GM23338 (cell line): ENCODE measurements at regions not wholly inside any gene's neighbourhood (a gene's known extent, or its start where the extent isn't known, plus 50 kb on each side); places are given as distances from the start of the nearest gene placed in this dataset.

ENCODE experiments used
- ATAC-seq: fragments of 200-7000 bp; cut with Tn5 transposase; 3 replicates; pipeline ENCODE4 v1.9.1; 2020
- DNase-seq: peaks from one replicate; pipeline ENCODE4 v3.0.0-alpha.2; 2015; ENCODE audit warnings: low spot score
- H2AFZ ChIP-seq: fragments of 200-600 bp; sonication (generic); 2 replicates; pipeline ENCODE4 v1.8.0; 2016; ENCODE audit warnings: antibody characterized with exemption, mild to moderate bottlenecking, moderate library complexity
- H3F3A ChIP-seq: fragments of 200-600 bp; sonication (generic); replicated peaks from 2 replicates; pipeline ENCODE4 v1.8.0; 2017; ENCODE audit warnings: antibody characterized with exemption, mixed run types, low read depth
- H3K27ac ChIP-seq: fragments of 200-600 bp; sonication (generic); 2 replicates; pipeline ENCODE4 v1.6.1; 2016; ENCODE audit warnings: low read depth
- H3K27me3 ChIP-seq: fragments of 200-600 bp; sonication (generic); 2 replicates; pipeline ENCODE4 v1.8.0; 2016; ENCODE audit warnings: mild to moderate bottlenecking, mixed run types, moderate library complexity; ENCODE audit not compliant: insufficient read depth
- H3K36me3 ChIP-seq: fragments of 200-600 bp; sonication (generic); 2 replicates; pipeline ENCODE4 v1.8.0; 2016; ENCODE audit warnings: mild to moderate bottlenecking; ENCODE audit not compliant: insufficient read depth
- H3K4me1 ChIP-seq: fragments of 200-600 bp; sonication (generic); 2 replicates; pipeline ENCODE4 v1.8.0; 2016; ENCODE audit warnings: mild to moderate bottlenecking, moderate library complexity; ENCODE audit not compliant: insufficient read depth
- H3K4me2 ChIP-seq: fragments of 200-600 bp; sonication (generic); 2 replicates; pipeline ENCODE4 v1.7.1; 2017; ENCODE audit warnings: mixed run types
- H3K4me3 ChIP-seq: fragments of 200-600 bp; sonication (generic); 2 replicates; pipeline ENCODE4 v1.6.1; 2016; ENCODE audit warnings: mixed run types
- H3K79me2 ChIP-seq: fragments of 200-600 bp; sonication (generic); replicated peaks from 2 replicates; pipeline ENCODE4 v1.8.0; 2017; ENCODE audit warnings: mild to moderate bottlenecking; ENCODE audit not compliant: insufficient read depth
- H3K9me2 ChIP-seq: fragments of 200-600 bp; sonication (generic); 2 replicates; pipeline ENCODE4 v1.8.0; 2017; ENCODE audit not compliant: insufficient read depth
- H4K20me1 ChIP-seq: fragments of 200-600 bp; sonication (generic); replicated peaks from 2 replicates; pipeline ENCODE4 v1.8.0; 2017; ENCODE audit warnings: mild to moderate bottlenecking; ENCODE audit not compliant: insufficient read depth
- H3K27ac Mint-ChIP-seq: 2 replicates; pipeline ENCODE4 v1.8.0; 2020; ENCODE audit warnings: inconsistent platforms, mild to moderate bottlenecking, moderate library complexity, mixed read lengths
- H3K27me3 Mint-ChIP-seq: 3 replicates; pipeline ENCODE4 v1.8.0; 2022; ENCODE audit warnings: low read depth, mild to moderate bottlenecking, moderate library complexity, mixed read lengths, inconsistent platforms; ENCODE audit not compliant: insufficient read depth, poor library complexity
- H3K36me3 Mint-ChIP-seq: 3 replicates; pipeline ENCODE4 v1.8.0; 2021; ENCODE audit warnings: low read depth, mild to moderate bottlenecking, inconsistent platforms, moderate library complexity, mixed read lengths
- H3K4me1 Mint-ChIP-seq: 3 replicates; pipeline ENCODE4 v1.8.0; 2020; ENCODE audit warnings: mild to moderate bottlenecking, inconsistent platforms, mixed read lengths
- H3K4me3 Mint-ChIP-seq: 3 replicates; pipeline ENCODE4 v1.8.0; 2021; ENCODE audit warnings: moderate library complexity, mild to moderate bottlenecking, inconsistent platforms, mixed read lengths
- H3K9me3 Mint-ChIP-seq: 3 replicates; pipeline ENCODE4 v1.8.0; 2020; ENCODE audit warnings: moderate library complexity, mild to moderate bottlenecking, inconsistent platforms, mixed read lengths
- CREB1 ChIP-seq: fragments of 250-450 bp; sonication (Bioruptor Pico); IDR thresholded peaks from 2 replicates; pipeline ENCODE4 v1.5.0; 2020; ENCODE audit warnings: low read depth, mild to moderate bottlenecking, moderate library complexity
- CTCF ChIP-seq, 2 experiments: fragments of 200-600 bp in 1 of 2; sonication (generic) in 1 of 2; conservative IDR thresholded peaks; 2 replicates each; pipeline versions ENCODE4 v1.5.1 to v1.6.1; 2016 to 2017; ENCODE audit warnings: antibody characterized with exemption in 2 of 2, low read depth in 2 of 2, mild to moderate bottlenecking in 2 of 2, moderate library complexity in 1 of 2
- ETS1 ChIP-seq: IDR thresholded peaks from 2 replicates; pipeline ENCODE4 v1.6.1; 2016; ENCODE audit warnings: antibody characterized with exemption
- EZH2 ChIP-seq: fragments of 200-600 bp; sonication (generic); IDR thresholded peaks from one replicate; pipeline ENCODE4 v1.8.0; 2017; ENCODE audit warnings: antibody characterized with exemption, mild to moderate bottlenecking, low read depth; ENCODE audit not compliant: unreplicated experiment
- EZH2phosphoT487 ChIP-seq: fragments of 200-600 bp; sonication (generic); IDR thresholded peaks from one replicate; pipeline ENCODE4 v1.8.1; 2018; ENCODE audit warnings: antibody characterized with exemption; ENCODE audit not compliant: unreplicated experiment
- JUNB ChIP-seq: IDR thresholded peaks from one replicate; pipeline ENCODE4 v1.6.1; 2016; ENCODE audit warnings: antibody characterized with exemption; ENCODE audit not compliant: unreplicated experiment
- NANOG ChIP-seq: IDR thresholded peaks from 2 replicates; pipeline ENCODE4 v1.6.1; 2016; ENCODE audit warnings: antibody characterized with exemption, borderline replicate concordance
- POLR2AphosphoS5 ChIP-seq: IDR thresholded peaks from 2 replicates; pipeline ENCODE4 v1.6.1; 2016; ENCODE audit warnings: antibody characterized with exemption, low read depth
- STAT1 ChIP-seq: IDR thresholded peaks from one replicate; pipeline ENCODE4 v1.6.1; 2016; ENCODE audit warnings: antibody characterized with exemption; ENCODE audit not compliant: unreplicated experiment
- ZNF114 ChIP-seq: fragments of 250-450 bp; sonication (Bioruptor Pico); IDR thresholded peaks from 2 replicates; pipeline ENCODE4 v1.5.0; 2020; ENCODE audit warnings: mild to moderate bottlenecking, moderate library complexity
- ZNF331 ChIP-seq: fragments of 250-450 bp; sonication (Bioruptor Pico); IDR thresholded peaks from 2 replicates; pipeline ENCODE4 v1.5.0; 2020; ENCODE audit warnings: low read depth, mild to moderate bottlenecking, moderate library complexity
- TF ChIP-seq, protein P1 (sequence below): fragments of 250-450 bp; sonication (Bioruptor Pico); IDR thresholded peaks from 2 replicates; pipeline ENCODE4 v1.5.0; 2020; ENCODE audit warnings: mild to moderate bottlenecking, moderate library complexity
- TF ChIP-seq, protein P2 (sequence below): IDR thresholded peaks from one replicate; pipeline ENCODE4 v1.6.1; 2018; ENCODE audit warnings: antibody characterized with exemption; ENCODE audit not compliant: unreplicated experiment

DNA sequence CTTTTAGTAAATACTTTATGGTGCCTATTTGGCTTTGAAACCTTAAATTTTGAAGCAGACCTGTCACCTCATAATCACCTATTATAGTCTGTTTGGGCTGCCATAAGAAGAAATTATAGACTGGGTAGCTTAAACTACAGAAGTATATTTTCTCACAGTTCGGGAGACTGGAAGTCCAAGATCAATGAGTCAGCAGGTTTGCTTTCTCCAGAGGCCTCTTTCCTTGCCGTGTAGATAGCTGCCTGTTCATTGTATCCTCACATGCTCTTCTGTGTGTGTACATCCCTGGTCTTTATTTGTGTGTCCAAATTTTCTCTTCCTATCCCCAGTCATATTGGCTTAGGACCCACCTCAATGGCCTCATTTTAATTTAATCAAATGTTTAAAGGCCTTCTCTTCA lies 518.2 kb downstream of the ADGRL2 start:
- H3K4me2 ChIP-seq, result no peak overlapping the region
- H3F3A ChIP-seq, result no peaks in the 10 kb centered on the region
- no peak for ATAC-seq
- Mint-ChIP-seq H3K27me3 (no peaks in the 10 kb centered on the region), H3K27ac (peak overlapping the region; percentile 60; the same call in 1 of the 2 replicates), H3K36me3 (no peaks in the 10 kb centered on the region), H3K4me1 (no peaks in the 10 kb centered on the region), H3K4me3 (no peak overlapping the region), H3K9me3 (no peaks in the 10 kb centered on the region)
- no peaks in the 10 kb centered on the region for H3K79me2 ChIP-seq
- no peaks in the 10 kb centered on the region for H3K4me1 ChIP-seq
- no peak for DNase-seq
- H3K9me2 ChIP-seq, result no peaks in the 10 kb centered on the region; the same call in 1 of the 2 replicates
- H3K4me3 ChIP-seq, result no peak overlapping the region
- TF ChIP-seq EZH2phosphoT487, result no peak
- no peak for TF ChIP-seq ZNF331 (CRISPR knock-in tag)
- TF ChIP-seq CREB1, result no peak
- TF ChIP-seq CTCF (conservative IDR thresholded peaks at IDR 0.05; ENCODE audit: low read depth in 2 of 2), result no peak
- TF ChIP-seq EZH2, result no peak
- TF ChIP-seq ETS1, result no peak
- no peak for TF ChIP-seq POLR2AphosphoS5
- TF ChIP-seq, protein P1, sequence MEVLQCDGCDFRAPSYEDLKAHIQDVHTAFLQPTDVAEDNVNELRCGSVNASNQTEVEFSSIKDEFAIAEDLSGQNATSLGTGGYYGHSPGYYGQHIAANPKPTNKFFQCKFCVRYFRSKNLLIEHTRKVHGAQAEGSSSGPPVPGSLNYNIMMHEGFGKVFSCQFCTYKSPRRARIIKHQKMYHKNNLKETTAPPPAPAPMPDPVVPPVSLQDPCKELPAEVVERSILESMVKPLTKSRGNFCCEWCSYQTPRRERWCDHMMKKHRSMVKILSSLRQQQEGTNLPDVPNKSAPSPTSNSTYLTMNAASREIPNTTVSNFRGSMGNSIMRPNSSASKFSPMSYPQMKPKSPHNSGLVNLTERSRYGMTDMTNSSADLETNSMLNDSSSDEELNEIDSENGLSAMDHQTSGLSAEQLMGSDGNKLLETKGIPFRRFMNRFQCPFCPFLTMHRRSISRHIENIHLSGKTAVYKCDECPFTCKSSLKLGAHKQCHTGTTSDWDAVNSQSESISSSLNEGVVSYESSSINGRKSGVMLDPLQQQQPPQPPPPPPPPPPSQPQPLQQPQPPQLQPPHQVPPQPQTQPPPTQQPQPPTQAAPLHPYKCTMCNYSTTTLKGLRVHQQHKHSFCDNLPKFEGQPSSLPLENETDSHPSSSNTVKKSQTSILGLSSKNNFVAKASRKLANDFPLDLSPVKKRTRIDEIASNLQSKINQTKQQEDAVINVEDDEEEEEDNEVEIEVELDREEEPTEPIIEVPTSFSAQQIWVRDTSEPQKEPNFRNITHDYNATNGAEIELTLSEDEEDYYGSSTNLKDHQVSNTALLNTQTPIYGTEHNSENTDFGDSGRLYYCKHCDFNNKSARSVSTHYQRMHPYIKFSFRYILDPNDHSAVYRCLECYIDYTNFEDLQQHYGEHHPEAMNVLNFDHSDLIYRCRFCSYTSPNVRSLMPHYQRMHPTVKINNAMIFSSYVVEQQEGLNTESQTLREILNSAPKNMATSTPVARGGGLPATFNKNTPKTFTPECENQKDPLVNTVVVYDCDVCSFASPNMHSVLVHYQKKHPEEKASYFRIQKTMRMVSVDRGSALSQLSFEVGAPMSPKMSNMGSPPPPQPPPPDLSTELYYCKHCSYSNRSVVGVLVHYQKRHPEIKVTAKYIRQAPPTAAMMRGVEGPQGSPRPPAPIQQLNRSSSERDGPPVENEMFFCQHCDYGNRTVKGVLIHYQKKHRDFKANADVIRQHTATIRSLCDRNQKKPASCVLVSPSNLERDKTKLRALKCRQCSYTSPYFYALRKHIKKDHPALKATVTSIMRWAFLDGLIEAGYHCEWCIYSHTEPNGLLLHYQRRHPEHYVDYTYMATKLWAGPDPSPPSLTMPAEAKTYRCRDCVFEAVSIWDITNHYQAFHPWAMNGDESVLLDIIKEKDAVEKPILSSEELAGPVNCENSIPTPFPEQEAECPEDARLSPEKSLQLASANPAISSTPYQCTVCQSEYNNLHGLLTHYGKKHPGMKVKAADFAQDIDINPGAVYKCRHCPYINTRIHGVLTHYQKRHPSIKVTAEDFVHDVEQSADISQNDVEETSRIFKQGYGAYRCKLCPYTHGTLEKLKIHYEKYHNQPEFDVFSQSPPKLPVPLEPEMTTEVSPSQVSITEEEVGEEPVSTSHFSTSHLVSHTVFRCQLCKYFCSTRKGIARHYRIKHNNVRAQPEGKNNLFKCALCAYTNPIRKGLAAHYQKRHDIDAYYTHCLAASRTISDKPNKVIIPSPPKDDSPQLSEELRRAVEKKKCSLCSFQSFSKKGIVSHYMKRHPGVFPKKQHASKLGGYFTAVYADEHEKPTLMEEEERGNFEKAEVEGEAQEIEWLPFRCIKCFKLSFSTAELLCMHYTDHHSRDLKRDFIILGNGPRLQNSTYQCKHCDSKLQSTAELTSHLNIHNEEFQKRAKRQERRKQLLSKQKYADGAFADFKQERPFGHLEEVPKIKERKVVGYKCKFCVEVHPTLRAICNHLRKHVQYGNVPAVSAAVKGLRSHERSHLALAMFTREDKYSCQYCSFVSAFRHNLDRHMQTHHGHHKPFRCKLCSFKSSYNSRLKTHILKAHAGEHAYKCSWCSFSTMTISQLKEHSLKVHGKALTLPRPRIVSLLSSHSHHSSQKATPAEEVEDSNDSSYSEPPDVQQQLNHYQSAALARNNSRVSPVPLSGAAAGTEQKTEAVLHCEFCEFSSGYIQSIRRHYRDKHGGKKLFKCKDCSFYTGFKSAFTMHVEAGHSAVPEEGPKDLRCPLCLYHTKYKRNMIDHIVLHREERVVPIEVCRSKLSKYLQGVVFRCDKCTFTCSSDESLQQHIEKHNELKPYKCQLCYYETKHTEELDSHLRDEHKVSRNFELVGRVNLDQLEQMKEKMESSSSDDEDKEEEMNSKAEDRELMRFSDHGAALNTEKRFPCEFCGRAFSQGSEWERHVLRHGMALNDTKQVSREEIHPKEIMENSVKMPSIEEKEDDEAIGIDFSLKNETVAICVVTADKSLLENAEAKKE (CRISPR knock-in tag), result no peak
- no peak for TF ChIP-seq JUNB
- TF ChIP-seq STAT1, result no peak
- TF ChIP-seq ZNF114, result no peak
- TF ChIP-seq NANOG, result no peak
- TF ChIP-seq, protein P2, sequence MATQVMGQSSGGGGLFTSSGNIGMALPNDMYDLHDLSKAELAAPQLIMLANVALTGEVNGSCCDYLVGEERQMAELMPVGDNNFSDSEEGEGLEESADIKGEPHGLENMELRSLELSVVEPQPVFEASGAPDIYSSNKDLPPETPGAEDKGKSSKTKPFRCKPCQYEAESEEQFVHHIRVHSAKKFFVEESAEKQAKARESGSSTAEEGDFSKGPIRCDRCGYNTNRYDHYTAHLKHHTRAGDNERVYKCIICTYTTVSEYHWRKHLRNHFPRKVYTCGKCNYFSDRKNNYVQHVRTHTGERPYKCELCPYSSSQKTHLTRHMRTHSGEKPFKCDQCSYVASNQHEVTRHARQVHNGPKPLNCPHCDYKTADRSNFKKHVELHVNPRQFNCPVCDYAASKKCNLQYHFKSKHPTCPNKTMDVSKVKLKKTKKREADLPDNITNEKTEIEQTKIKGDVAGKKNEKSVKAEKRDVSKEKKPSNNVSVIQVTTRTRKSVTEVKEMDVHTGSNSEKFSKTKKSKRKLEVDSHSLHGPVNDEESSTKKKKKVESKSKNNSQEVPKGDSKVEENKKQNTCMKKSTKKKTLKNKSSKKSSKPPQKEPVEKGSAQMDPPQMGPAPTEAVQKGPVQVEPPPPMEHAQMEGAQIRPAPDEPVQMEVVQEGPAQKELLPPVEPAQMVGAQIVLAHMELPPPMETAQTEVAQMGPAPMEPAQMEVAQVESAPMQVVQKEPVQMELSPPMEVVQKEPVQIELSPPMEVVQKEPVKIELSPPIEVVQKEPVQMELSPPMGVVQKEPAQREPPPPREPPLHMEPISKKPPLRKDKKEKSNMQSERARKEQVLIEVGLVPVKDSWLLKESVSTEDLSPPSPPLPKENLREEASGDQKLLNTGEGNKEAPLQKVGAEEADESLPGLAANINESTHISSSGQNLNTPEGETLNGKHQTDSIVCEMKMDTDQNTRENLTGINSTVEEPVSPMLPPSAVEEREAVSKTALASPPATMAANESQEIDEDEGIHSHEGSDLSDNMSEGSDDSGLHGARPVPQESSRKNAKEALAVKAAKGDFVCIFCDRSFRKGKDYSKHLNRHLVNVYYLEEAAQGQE, result no peak
- H2AFZ ChIP-seq, result no peak overlapping the region
- H3K27me3 ChIP-seq, result no peaks in the 10 kb centered on the region
- no peaks in the 10 kb centered on the region for H4K20me1 ChIP-seq
- no peak overlapping the region for H3K27ac ChIP-seq
- no peaks in the 10 kb centered on the region for H3K36me3 ChIP-seq
